Small intestine (tissue), 7 donors: ENCODE measurements at regions not wholly inside any gene's neighbourhood (a gene's known extent, or its start where the extent isn't known, plus 50 kb on each side); places are given as distances from the start of the nearest gene placed in this dataset.

ENCODE experiments used
- DNase-seq, 2 donors: peaks; one replicate each; pipeline versions ENCODE4 v3.0.0 to v3.0.0-alpha.2; 2013
- FAIRE-seq: peaks from 2 replicates; lab custom pipeline; 2012; peaks lifted over from hg19 to GRCh38; lab: Jason Lieb, UNC
- H3K27ac ChIP-seq, 3 donors: one replicate each; pipeline ENCODE4 v1.5.1; 2013; ENCODE audit warnings: low read length in 2 of 3, mild to moderate bottlenecking in 2 of 3, control low read depth in 1 of 3, inconsistent platforms in 1 of 3, low read depth in 1 of 3, moderate library complexity in 1 of 3
- H3K27me3 ChIP-seq, 3 donors: one replicate each; pipeline ENCODE4 v1.6.1; 2013; ENCODE audit warnings: low read length in 3 of 3, inconsistent platforms in 1 of 3; ENCODE audit not compliant: control insufficient read depth in 3 of 3, insufficient read depth in 3 of 3
- H3K36me3 ChIP-seq, 3 donors: one replicate each; pipeline ENCODE4 v1.6.1; 2013; ENCODE audit warnings: low read length in 3 of 3, inconsistent platforms in 1 of 3, low read depth in 1 of 3, mild to moderate bottlenecking in 1 of 3, moderate library complexity in 1 of 3; ENCODE audit not compliant: control insufficient read depth in 3 of 3, insufficient read depth in 2 of 3
- H3K4me1 ChIP-seq, 3 donors: one replicate each; pipeline ENCODE4 v1.6.1; 2013; ENCODE audit warnings: low read length in 2 of 3, inconsistent platforms in 1 of 3, low read depth in 1 of 3, mild to moderate bottlenecking in 1 of 3, moderate library complexity in 1 of 3; ENCODE audit not compliant: control insufficient read depth in 3 of 3, insufficient read depth in 2 of 3
- H3K4me3 ChIP-seq, 3 donors: one replicate each; pipeline ENCODE4 v1.5.1; 2013; ENCODE audit warnings: low read length in 3 of 3, control low read depth in 1 of 3, inconsistent platforms in 1 of 3, low read depth in 1 of 3, mild to moderate bottlenecking in 1 of 3, moderate library complexity in 1 of 3
- H3K9me3 ChIP-seq, 2 donors: one replicate each; pipeline ENCODE4 v1.6.1; 2013; ENCODE audit warnings: low read depth in 1 of 2, low read length in 1 of 2; ENCODE audit not compliant: control insufficient read depth in 2 of 2, insufficient read depth in 1 of 2
- WGBS, 3 donors: extraction: QIAGEN DNeasy Blood & Tissue Kit; methylation state at CpG; one replicate each; pipeline ENCODE4 v1.1.7; 2013; 5-methylcytosine and 5-hydroxymethylcytosine counted together
- donor health status: healthy with polysubstance abuse.
- donor health status: control.
- donor health status: control.
- donor health status: Bipolar disorder and iron deficiency.
- donor health status: healthy.

- H3K4me1 ChIP-seq: no peaks in the 10 kb centered on the region
- H3K27me3 ChIP-seq: no peaks in the 10 kb centered on the region
- FAIRE-seq (no peak), DNase-seq (no peak)
- no peaks in the 10 kb centered on the region for H3K9me3 ChIP-seq
- H3K36me3 ChIP-seq: no peaks in the 10 kb centered on the region
- no peak overlapping the region for H3K4me3 ChIP-seq
- no peak overlapping the region for H3K27ac ChIP-seq
- WGBS, 3 donors: 83 to 94% (median 89%) methylated on average over 5 of the region's 5 CpGs
Observed at GRCh38 chr20:21798384-21798783, 92.9 kb downstream of the PAX1 start.

DNA sequence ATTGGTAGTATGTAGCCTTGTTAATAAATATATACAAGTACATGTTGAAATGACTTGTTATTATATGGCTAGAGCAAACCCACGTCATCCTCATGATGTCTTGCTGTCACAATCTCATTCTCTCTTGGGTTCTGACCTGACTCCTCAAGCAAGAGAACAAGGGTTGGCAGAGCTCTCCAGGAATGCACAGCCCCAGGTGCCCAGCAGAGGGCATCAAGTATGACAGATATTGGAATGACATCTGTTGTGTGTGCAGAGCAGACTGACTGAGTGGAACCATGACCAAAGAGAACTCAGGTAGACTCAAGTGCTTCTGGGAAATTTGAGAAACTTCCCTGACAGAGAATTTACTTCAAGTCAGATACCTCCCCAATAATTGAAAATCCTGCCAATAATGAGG lies 90.6 kb downstream of the PAX1 start:
- H3K27me3 ChIP-seq: no peaks in the 10 kb centered on the region
- H3K4me1 ChIP-seq: no peaks in the 10 kb centered on the region
- H3K36me3 ChIP-seq: no peaks in the 10 kb centered on the region
- no peaks in the 10 kb centered on the region for H3K9me3 ChIP-seq
- H3K4me3 ChIP-seq: no peak overlapping the region
- FAIRE-seq: no peak
- WGBS, 3 donors: 62 to 89% (median 75%) methylated on average over 1 of the region's 1 CpG
- DNase-seq: peak in 1 of 2 donors; percentile 2
- H3K27ac ChIP-seq: no peak overlapping the region

DNA sequence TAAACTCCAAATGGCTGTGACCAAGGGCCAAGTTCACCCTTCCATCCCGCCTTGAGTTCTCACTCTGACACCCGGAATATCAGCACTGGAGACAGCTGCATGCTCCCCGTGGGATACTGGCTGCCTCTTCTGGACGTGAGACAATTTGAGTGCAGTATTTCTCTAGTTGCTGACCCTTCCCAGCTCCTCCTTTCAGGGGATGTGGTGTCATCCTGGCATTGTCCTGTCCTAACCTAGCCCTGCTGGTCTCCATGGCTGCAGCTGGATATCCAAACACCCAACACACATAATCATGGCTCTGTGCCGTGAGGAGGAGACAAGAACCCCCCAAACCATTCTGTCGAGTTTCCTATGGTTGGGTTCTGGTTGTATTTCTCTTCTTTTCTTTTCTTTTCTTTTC lies 82.6 kb downstream of the PAX1 start:
- no peak for FAIRE-seq
- 65 to 71% (median 71%) methylated on average over 6 of the region's 6 CpGs for WGBS, 3 donors

GRCh38 chr20:21781446-21782075 lies 76.1 kb downstream of the PAX1 start:
- 71 to 73% (median 73%) methylated on average over 24 of the region's 24 CpGs for WGBS, 3 donors
- Histone ChIP-seq H3K4me3 (no peak overlapping the region), H3K4me1 (no peaks in the 10 kb centered on the region), H3K27ac (no peak overlapping the region), H3K36me3 (no peaks in the 10 kb centered on the region), H3K27me3 (no peaks in the 10 kb centered on the region), H3K9me3 (no peaks in the 10 kb centered on the region)
- FAIRE-seq: no peak
- no peak for DNase-seq

More for the DNA sequence above, 82.6 kb downstream of the PAX1 start:
- Histone ChIP-seq H3K27ac (no peak overlapping the region), H3K27me3 (no peaks in the 10 kb centered on the region), H3K9me3 (no peaks in the 10 kb centered on the region), H3K4me1 (no peaks in the 10 kb centered on the region), H3K4me3 (no peak overlapping the region), H3K36me3 (no peaks in the 10 kb centered on the region)
- no peak for DNase-seq

DNA sequence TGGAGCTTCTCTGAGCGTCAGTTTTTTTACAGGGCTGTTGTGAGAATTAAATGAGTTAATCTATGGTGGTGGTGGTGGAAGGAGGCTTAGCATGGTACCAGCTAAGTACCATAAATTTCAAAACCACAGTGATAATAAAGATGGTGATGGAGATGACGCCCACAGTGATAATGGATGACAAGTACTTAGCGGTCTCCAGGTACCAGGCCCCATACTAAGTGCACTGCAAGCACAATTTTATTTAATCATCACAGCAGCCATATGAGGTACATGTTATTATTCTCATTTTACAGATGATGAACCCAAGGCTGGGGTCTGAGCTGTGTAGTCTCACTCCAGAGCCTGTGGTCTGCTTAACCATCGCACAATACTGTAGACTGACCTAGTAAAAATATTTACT lies 75.1 kb downstream of the PAX1 start:
- FAIRE-seq (no peak), DNase-seq (no peak)
- Histone ChIP-seq H3K4me3 (no peak overlapping the region), H3K27me3 (no peaks in the 10 kb centered on the region), H3K9me3 (no peaks in the 10 kb centered on the region), H3K4me1 (no peaks in the 10 kb centered on the region), H3K36me3 (no peaks in the 10 kb centered on the region), H3K27ac (no peak overlapping the region)
- 62 to 64% (median 64%) methylated on average over 4 of the region's 4 CpGs for WGBS, 3 donors
